GM19240 (cell line): ENCODE measurements at regions not wholly inside any gene's neighbourhood (a gene's known extent, or its start where the extent isn't known, plus 50 kb on each side); places are given as distances from the start of the nearest gene placed in this dataset.
"Not testable (repeated sequence)": the region's sequence is repeated elsewhere in the genome, so short reads cannot be mapped to it uniquely, and the experiment has no call there.

Experiments
- DNase-seq: peaks from one replicate; pipeline ENCODE4 v3.0.0; 2011; ENCODE audit warnings: low spot score; ENCODE audit not compliant: insufficient read length

GRCh38 chr7:13751766-13752165, 237.7 kb downstream of the ETV1 start:
- DNase-seq = no peak

GRCh38 chr7:13757841-13758240, 231.6 kb downstream of the ETV1 start:
- no peak for DNase-seq

GRCh38 chr7:13765853-13766252, 223.6 kb downstream of the ETV1 start:
- not testable (repeated sequence) for DNase-seq

- no peak for DNase-seq
These were observed 219.2 kb downstream of the ETV1 start for GRCh38 chr7:13770305-13770704.

GRCh38 chr7:13774976-13775375, 214.5 kb downstream of the ETV1 start:
- no peak for DNase-seq

DNA sequence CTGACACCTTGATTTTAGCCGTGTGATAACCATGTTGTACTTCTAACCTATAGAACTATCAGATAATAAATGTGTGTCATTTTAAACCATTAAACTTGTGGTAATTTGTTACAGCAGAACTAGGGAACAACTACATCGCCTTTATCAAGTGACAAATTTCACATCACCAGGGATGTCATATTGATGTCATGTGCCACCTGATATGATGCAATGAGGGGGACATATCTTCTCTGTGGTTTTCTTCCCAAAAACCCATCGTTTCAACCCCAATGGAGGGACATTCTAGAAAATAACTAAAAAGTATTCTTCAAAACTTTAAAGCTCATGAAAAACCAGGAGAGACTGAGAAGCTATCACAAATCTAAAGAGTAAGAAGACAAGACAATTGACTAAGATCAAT, 212.2 kb downstream of the ETV1 start:
- no peak for DNase-seq

GRCh38 chr7:13778967-13779366, 210.5 kb downstream of the ETV1 start:
- DNase-seq = no peak

GRCh38 chr7:13790611-13791010, 198.9 kb downstream of the ETV1 start:
- DNase-seq = no peak

GRCh38 chr7:13792208-13792607, 197.3 kb downstream of the ETV1 start:
- DNase-seq = no peak

GRCh38 chr7:13793926-13794325, 195.5 kb downstream of the ETV1 start:
- DNase-seq = no peak

DNA sequence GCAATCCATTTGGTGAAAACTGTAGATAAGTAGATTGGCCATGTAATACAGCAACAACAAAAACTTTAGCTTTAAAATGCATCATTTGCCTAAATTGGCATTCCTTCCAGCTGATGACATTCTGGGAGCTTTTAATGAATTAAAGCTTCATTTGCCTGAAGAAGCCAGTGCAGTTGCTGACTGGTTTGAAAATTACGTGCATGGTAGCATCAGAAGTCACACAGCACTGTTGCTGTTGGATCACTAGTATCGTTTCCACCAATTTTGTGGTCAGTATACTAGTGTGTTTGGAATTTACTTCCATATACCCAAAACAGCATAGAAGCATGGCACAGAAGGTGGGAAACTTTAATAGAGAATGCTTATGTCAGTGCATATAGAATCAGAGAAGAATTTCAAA, 194.9 kb downstream of the ETV1 start:
- DNase-seq = no peak

GRCh38 chr7:13797545-13797944, 191.9 kb downstream of the ETV1 start:
- DNase-seq = no peak

GRCh38 chr7:13800694-13801448, 188.6 kb downstream of the ETV1 start:
- no peak for DNase-seq

GRCh38 chr7:13801669-13802068, 187.8 kb downstream of the ETV1 start:
- DNase-seq = no peak

DNA sequence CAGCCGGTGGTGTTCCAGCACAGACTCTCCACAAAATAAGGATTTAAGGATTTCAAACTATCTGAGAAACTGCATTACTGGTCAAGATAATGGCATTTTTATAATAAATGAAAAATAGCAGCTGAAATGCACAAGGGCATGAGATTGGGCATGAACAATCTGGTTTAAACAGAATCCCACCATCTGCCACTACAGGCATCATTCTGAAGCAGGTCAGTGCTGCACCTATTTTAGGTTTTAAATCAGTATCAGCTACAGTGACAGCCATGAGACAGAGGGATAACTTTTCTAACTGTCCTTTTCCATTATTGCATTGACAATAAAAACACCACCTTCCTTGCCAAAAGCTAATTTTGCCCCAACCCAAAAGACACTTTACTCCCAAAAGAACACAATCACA, 186.8 kb downstream of the ETV1 start:
- no peak for DNase-seq

DNA sequence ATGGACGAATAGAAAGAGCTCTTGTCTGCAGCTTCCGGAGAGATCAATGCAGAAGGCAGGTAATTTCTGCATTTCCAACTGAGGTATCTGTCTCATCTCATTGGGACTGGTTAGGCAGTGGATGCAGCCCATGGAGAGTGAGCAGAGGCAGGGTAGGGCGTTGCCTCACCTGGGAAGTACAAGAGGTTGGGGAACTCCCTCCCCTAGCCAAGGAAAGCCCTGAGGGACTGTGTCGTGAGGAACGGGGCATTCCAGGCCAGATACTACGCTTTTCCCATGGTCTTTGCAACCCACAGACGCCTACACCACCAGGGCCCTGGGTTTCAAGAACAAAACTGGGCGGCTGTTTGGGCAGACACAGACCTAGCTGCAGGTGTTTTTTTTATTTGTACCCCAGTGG, 186.3 kb downstream of the ETV1 start:
- DNase-seq = no peak

- DNase-seq = not testable (repeated sequence)
These were observed 183.2 kb downstream of the ETV1 start for GRCh38 chr7:13806089-13806867.

- DNase-seq = not testable (repeated sequence)
These were observed 172.2 kb downstream of the ETV1 start for GRCh38 chr7:13817230-13817629.

GRCh38 chr7:13821152-13821787, 168.2 kb downstream of the ETV1 start:
- no peak for DNase-seq

DNA sequence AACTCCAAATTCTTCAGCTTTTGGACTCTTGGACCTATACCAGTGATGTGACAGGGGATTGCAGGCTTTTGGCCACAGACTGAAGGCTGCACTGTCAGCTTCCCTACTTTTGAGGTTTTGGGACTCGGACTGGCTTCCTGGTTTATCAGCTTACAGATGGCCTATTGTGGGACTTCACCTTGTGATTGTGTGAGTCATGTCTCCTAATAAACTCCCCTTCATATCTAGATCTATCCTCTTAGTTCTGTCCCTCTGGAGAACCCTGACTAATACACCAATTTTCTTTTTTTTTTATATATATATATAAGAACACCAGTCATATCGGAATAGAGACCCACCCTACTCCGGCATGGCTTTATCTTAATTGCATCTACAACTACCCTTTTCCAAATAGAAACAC, 166.8 kb downstream of the ETV1 start:
- no peak for DNase-seq

DNA sequence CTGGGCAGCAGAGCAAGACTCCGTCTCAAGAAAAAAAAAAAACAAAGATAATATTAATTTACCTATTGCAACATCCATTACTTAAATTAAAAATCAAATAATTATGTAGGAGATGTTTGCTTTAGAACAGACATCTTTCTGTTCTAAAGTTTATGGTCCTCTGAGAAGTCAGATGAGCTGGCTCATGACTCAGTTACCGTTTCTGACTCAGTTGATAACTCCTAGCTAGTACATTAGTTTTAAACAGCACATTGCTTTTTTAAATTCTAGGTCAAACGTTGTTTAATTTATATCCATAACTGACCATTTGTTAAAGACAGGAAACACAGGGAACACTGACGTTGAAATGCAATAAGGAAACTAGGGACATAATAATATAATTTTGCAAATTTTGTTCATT, 162.7 kb downstream of the ETV1 start:
- DNase-seq = no peak

GRCh38 chr7:13827716-13828115, 161.8 kb downstream of the ETV1 start:
- no peak for DNase-seq
